ENCODE measurements at regions not wholly inside any gene's neighbourhood (a gene's known extent, or its start where the extent isn't known, plus 50 kb on each side); places are given as distances from the start of the nearest gene placed in this dataset.

- POLR2A ChIA-PET: no interaction called here
- CTCF ChIA-PET: interaction anchor here (1.2 kb wide), 1 partner anchor 114 kb away, joined by 3 read pairs; no protein-coding TSS in a partner anchor
Observed at GRCh38 chr9:36521148-36521547, 51.5 kb upstream of the MELK start.

DNA sequence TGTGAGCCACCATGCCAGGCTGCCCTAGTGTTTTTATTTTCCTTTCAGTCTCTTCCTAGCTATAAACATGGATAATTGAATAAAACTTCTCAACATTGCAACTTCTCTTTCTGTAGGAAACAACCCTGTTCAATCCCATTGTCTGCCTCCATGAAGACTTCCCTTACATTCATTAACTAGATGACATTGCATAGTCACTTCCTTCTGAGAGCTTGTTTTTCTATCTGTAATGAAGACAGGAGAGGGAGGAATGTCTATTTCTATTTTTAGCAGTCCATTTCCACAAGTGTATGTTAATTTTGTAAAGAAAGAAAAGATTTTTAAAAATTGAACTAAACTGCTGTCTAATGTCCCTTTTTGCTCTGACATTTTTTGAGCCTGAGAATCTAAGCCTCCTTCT, 55.6 kb upstream of the MELK start:
- no peaks in the 10 kb centered on the region for H3K4me1 Mint-ChIP-seq (ENCODE audit: insufficient read depth, unreplicated experiment)
- no peak for DNase-seq (ENCODE audit: unreplicated experiment)
- no peak for TF ChIP-seq CTCF (IDR thresholded peaks at IDR 0.05; ENCODE audit: unreplicated experiment)
- intact Hi-C loops (cut with micrococcal nuclease): no loop called here
- no peak overlapping the region for H3K27ac Mint-ChIP-seq (ENCODE audit: low read depth, unreplicated experiment)
- ChIA-PET CTCF (interaction anchor here (0.6 to 1.0 kb wide), 2 partner anchors 39 to 117 kb away, joined by 3 read pairs; partner anchors contain the start of gene RNF38), POLR2A (interaction anchor here (0.7 kb wide), 1 partner anchor 67 kb away, joined by 3 read pairs; no protein-coding TSS in a partner anchor)
- H3K9me3 Mint-ChIP-seq (ENCODE audit: unreplicated experiment): no peaks in the 10 kb centered on the region
- H3K36me3 Mint-ChIP-seq (ENCODE audit: insufficient read depth, unreplicated experiment): no peaks in the 10 kb centered on the region
- peaks cover 31% of the 10 kb centered on the region for H3K27me3 Mint-ChIP-seq (ENCODE audit: insufficient read depth, unreplicated experiment)
- no TSS peak for BruUV-seq (replicated peaks)
- no peak overlapping the region for H3K4me3 Mint-ChIP-seq (ENCODE audit: unreplicated experiment)

More at GRCh38 chr9:36521148-36521547, 51.5 kb upstream of the MELK start:
- Mint-ChIP-seq H3K36me3 (ENCODE audit: insufficient read depth, unreplicated experiment) (no peaks in the 10 kb centered on the region), H3K4me3 (ENCODE audit: unreplicated experiment) (no peak overlapping the region), H3K27ac (ENCODE audit: low read depth, unreplicated experiment) (no peak overlapping the region), H3K9me3 (ENCODE audit: unreplicated experiment) (no peaks in the 10 kb centered on the region), H3K4me1 (ENCODE audit: insufficient read depth, unreplicated experiment) (no peaks in the 10 kb centered on the region), H3K27me3 (ENCODE audit: insufficient read depth, unreplicated experiment) (peaks cover 18% of the 10 kb centered on the region)
- no peak for DNase-seq (ENCODE audit: unreplicated experiment)
- no TSS peak for BruUV-seq (replicated peaks)
- intact Hi-C loops (cut with micrococcal nuclease): no loop called here
- TF ChIP-seq CTCF (IDR thresholded peaks at IDR 0.05; ENCODE audit: unreplicated experiment): no peak

GRCh38 chr9:36504156-36504555, 68.5 kb upstream of the MELK start:
- BruUV-seq (replicated peaks): no TSS peak
- H3K36me3 Mint-ChIP-seq (ENCODE audit: insufficient read depth, unreplicated experiment): no peaks in the 10 kb centered on the region
- intact Hi-C loops (cut with micrococcal nuclease): no loop called here
- H3K27ac Mint-ChIP-seq (ENCODE audit: low read depth, unreplicated experiment): no peak overlapping the region
- H3K4me3 Mint-ChIP-seq (ENCODE audit: unreplicated experiment): no peak overlapping the region
- DNase-seq (ENCODE audit: unreplicated experiment): no peak
- peaks cover 24% of the 10 kb centered on the region for H3K27me3 Mint-ChIP-seq (ENCODE audit: insufficient read depth, unreplicated experiment)
- no peaks in the 10 kb centered on the region for H3K4me1 Mint-ChIP-seq (ENCODE audit: insufficient read depth, unreplicated experiment)
- POLR2A ChIA-PET: interaction anchor here (1.0 kb wide), 1 partner anchor 16 kb away, joined by 3 read pairs; no protein-coding TSS in a partner anchor
- no peaks in the 10 kb centered on the region for H3K9me3 Mint-ChIP-seq (ENCODE audit: unreplicated experiment)
- no peak for TF ChIP-seq CTCF (IDR thresholded peaks at IDR 0.05; ENCODE audit: unreplicated experiment)
- CTCF ChIA-PET: interaction anchor here (0.6 kb wide), 3 partner anchors 55 to 302 kb away, joined by 3 read pairs; no protein-coding TSS in a partner anchor

DNA sequence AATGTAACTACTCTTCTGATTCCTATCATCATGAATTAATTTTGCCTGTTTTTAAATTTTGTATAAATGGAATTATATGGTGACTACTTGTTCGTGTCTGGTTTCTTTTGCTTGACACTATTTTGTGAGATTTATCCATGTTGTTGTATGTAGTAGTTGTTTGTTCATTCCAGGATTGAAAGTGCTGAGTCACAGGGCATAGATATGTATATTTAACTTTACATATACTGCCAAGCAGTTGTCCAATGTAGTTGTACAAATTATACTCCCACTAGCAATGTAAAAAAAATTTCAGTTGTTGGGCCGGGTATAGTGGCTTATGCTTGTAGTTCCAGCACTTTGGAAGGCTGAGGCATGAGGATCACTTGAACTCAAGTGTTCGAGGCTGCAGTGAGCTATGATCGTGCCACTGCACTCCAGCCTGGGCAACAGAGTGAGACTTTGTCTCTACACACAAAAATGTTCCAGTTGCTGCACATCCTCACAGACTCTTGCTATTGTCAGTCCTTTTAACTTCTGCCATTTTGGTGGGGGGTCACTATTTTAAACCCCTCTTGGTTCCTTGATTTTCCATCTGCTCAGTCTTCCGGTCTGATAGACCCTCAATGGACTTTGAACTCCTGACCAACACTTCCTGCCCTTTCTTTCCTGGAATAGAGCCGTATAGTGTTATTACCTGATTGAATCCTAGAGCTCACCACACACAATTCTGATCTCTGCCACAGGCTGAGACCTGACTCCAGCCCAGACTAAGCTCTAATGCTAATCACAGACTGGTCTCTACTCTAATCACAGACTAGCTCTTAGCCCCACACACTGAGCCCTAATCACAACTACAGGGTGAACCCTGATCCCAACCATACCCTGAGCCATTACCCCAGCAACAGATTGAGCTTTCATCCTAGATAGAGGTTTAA, 69.3 kb upstream of the MELK start:
- peaks cover 19% of the 10 kb centered on the region for H3K27me3 Mint-ChIP-seq (ENCODE audit: insufficient read depth, unreplicated experiment)
- H3K36me3 Mint-ChIP-seq (ENCODE audit: insufficient read depth, unreplicated experiment): no peaks in the 10 kb centered on the region
- no peak for TF ChIP-seq CTCF (IDR thresholded peaks at IDR 0.05; ENCODE audit: unreplicated experiment)
- no peaks in the 10 kb centered on the region for H3K9me3 Mint-ChIP-seq (ENCODE audit: unreplicated experiment)
- no peaks in the 10 kb centered on the region for H3K4me1 Mint-ChIP-seq (ENCODE audit: insufficient read depth, unreplicated experiment)
- DNase-seq (ENCODE audit: unreplicated experiment): no peak
- intact Hi-C loops (cut with micrococcal nuclease): no loop called here
- CTCF ChIA-PET: interaction anchor here (0.6 kb wide), 3 partner anchors 54 to 301 kb away, joined by 3 read pairs; no protein-coding TSS in a partner anchor
- no peak overlapping the region for H3K27ac Mint-ChIP-seq (ENCODE audit: low read depth, unreplicated experiment)
- H3K4me3 Mint-ChIP-seq (ENCODE audit: unreplicated experiment): no peak overlapping the region
- BruUV-seq (replicated peaks): no TSS peak
- POLR2A ChIA-PET: interaction anchor here (1.0 kb wide), 1 partner anchor 15 kb away, joined by 3 read pairs; no protein-coding TSS in a partner anchor

Data from MCF 10A (cell line).